Progenitor cell of endocrine pancreas (in vitro differentiated cells): ENCODE measurements at regions not wholly inside any gene's neighbourhood (a gene's known extent, or its start where the extent isn't known, plus 50 kb on each side); places are given as distances from the start of the nearest gene placed in this dataset.

ENCODE experiments used
- DNase-seq: peaks from one replicate; pipeline ENCODE4 v3.0.0; 2021; ENCODE audit warnings: low spot score; ENCODE audit not compliant: unreplicated experiment
- H3K27ac Mint-ChIP-seq: 2 replicates; pipeline ENCODE4 v1.8.0; 2021; ENCODE audit warnings: mild to moderate bottlenecking, moderate library complexity, mixed read lengths
- H3K27me3 Mint-ChIP-seq: 2 replicates; pipeline ENCODE4 v1.8.0; 2021; ENCODE audit warnings: mixed read lengths
- H3K36me3 Mint-ChIP-seq: 2 replicates; pipeline ENCODE4 v1.8.0; 2022; ENCODE audit warnings: mixed read lengths; ENCODE audit not compliant: insufficient read depth
- H3K4me1 Mint-ChIP-seq: 2 replicates; pipeline ENCODE4 v1.8.0; 2021; ENCODE audit warnings: low read depth, mixed read lengths
- H3K4me3 Mint-ChIP-seq: 2 replicates; pipeline ENCODE4 v1.8.0; 2021; ENCODE audit warnings: low read depth, mild to moderate bottlenecking, moderate library complexity, mixed read lengths
- H3K9me3 Mint-ChIP-seq: 2 replicates; pipeline ENCODE4 v1.8.0; 2021; ENCODE audit warnings: low read depth, mixed read lengths
- CTCF ChIP-seq: fragments of 200-600 bp; sonication (generic); IDR thresholded peaks from one replicate; pipeline ENCODE4 v1.5.0; 2021; ENCODE audit warnings: antibody characterized with exemption, mild to moderate bottlenecking; ENCODE audit not compliant: unreplicated experiment

- Mint-ChIP-seq H3K27ac (no peak overlapping the region), H3K9me3 (no peaks in the 10 kb centered on the region), H3K36me3 (no peaks in the 10 kb centered on the region), H3K4me3 (no peak overlapping the region), H3K4me1 (no peaks in the 10 kb centered on the region), H3K27me3 (no peaks in the 10 kb centered on the region)
- no peak for TF ChIP-seq CTCF
- no peak for DNase-seq
Observed at GRCh38 chr1:195045072-195045471, 1563.2 kb downstream of the KCNT2 start.

GRCh38 chr1:195030793-195031192 lies 1577.4 kb downstream of the KCNT2 start:
- no peaks in the 10 kb centered on the region for H3K9me3 Mint-ChIP-seq
- H3K27me3 Mint-ChIP-seq: no peaks in the 10 kb centered on the region
- no peaks in the 10 kb centered on the region for H3K36me3 Mint-ChIP-seq
- no peak overlapping the region for H3K27ac Mint-ChIP-seq
- no peak overlapping the region for H3K4me3 Mint-ChIP-seq
- H3K4me1 Mint-ChIP-seq: no peaks in the 10 kb centered on the region
- DNase-seq: no peak
- no peak for TF ChIP-seq CTCF

DNA sequence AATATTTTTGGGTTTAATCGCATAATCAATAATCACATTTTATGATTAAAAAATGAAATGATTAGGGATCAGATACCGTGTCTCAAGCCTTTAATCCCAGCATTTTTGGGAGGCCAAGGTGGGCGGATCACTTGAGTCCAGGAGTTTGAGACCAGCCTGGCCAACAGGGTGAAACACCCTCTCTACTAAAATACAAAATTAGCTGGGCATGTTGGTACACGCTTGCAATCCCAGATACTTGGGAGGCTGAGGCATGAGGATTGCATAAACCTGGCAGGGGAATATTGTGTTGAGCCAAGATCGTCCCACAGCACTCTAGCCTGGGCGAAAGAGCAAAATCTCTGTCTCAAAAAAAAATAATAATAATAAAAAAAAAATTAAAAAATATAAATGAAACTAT lies 1581.4 kb downstream of the KCNT2 start:
- no peak overlapping the region for H3K27ac Mint-ChIP-seq
- no peak overlapping the region for H3K4me3 Mint-ChIP-seq
- H3K36me3 Mint-ChIP-seq: no peaks in the 10 kb centered on the region
- H3K27me3 Mint-ChIP-seq: no peaks in the 10 kb centered on the region
- no peaks in the 10 kb centered on the region for H3K4me1 Mint-ChIP-seq
- no peak for DNase-seq
- H3K9me3 Mint-ChIP-seq: no peaks in the 10 kb centered on the region
- no peak for TF ChIP-seq CTCF

- no peak for TF ChIP-seq CTCF
- peaks cover 11% of the 10 kb centered on the region for H3K9me3 Mint-ChIP-seq
- H3K36me3 Mint-ChIP-seq: no peaks in the 10 kb centered on the region
- no peaks in the 10 kb centered on the region for H3K27me3 Mint-ChIP-seq
- H3K4me1 Mint-ChIP-seq: no peaks in the 10 kb centered on the region
- no peak overlapping the region for H3K27ac Mint-ChIP-seq
- no peak overlapping the region for H3K4me3 Mint-ChIP-seq
- no peak for DNase-seq
Observed at GRCh38 chr1:195019385-195019784, 1588.9 kb downstream of the KCNT2 start.

- H3K27me3 Mint-ChIP-seq: no peaks in the 10 kb centered on the region
- DNase-seq: no peak
- no peak for TF ChIP-seq CTCF
- H3K4me1 Mint-ChIP-seq: no peaks in the 10 kb centered on the region
- H3K36me3 Mint-ChIP-seq: no peaks in the 10 kb centered on the region
- no peak overlapping the region for H3K27ac Mint-ChIP-seq
- no peak overlapping the region for H3K4me3 Mint-ChIP-seq
- peaks cover 17% of the 10 kb centered on the region for H3K9me3 Mint-ChIP-seq
Observed at GRCh38 chr1:195012995-195013394, 1595.2 kb downstream of the KCNT2 start.
